ENCODE measurements at regions not wholly inside any gene's neighbourhood (a gene's known extent, or its start where the extent isn't known, plus 50 kb on each side); places are given as distances from the start of the nearest gene placed in this dataset.

DNA sequence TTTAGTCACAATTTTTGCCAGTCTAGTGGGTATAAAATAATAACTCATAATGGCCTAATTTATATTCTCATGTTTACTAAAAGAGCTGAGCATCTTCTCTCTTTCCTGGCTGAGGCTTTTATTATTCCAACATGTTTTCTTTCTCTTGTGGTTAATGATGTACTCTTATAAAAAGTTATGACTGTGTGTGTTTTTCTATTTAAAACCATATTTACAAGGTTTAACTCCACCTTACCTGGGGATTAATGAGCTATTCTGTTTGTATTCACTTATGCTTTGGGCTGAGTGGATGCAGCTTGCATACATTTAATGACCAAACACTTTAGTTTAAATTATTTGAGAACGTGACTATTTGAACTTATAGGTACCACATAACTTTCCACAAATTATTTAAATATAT lies 1365.7 kb upstream of the SLC10A2 start:
- no peak for DNase-seq (ENCODE audit: low spot score)

DNA sequence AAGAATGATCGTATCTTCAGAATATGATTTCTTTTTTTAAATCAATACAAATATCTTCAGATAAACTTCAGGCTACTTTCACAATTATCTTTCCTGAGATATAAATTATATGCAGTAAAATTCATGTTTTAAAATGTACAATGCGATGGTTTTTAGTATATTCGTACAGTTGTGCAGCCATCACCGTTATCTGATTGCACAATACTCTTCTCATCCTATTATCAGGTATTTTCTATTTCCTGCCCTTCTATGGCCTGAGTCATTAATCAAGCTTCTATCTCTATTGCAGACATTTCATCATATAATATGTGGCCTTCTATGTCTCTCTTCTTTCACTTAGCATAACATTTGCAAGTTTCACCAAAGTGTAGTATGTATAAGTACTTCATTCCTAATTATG lies 1360.2 kb upstream of the SLC10A2 start:
- no peak for DNase-seq (ENCODE audit: low spot score)

DNA sequence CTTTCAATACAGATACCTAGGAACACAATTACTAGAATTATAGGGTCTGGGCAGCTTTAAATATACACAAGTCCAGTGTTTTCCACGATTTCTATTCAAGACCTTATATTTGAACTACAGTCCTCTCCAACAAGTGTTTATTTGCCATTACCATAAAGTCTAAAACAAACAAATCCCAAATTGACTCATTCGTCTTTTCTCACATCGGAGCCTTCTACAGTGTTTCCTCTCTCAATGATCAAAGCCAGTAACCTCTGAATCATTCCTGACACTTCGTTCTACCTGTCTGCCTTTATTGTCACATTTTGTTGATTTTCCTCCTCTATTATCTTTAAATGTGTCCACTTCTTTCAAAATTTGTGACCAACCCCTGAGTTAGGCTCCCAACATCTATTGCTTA lies 1356.5 kb upstream of the SLC10A2 start:
- no peak for DNase-seq (ENCODE audit: low spot score)

DNA sequence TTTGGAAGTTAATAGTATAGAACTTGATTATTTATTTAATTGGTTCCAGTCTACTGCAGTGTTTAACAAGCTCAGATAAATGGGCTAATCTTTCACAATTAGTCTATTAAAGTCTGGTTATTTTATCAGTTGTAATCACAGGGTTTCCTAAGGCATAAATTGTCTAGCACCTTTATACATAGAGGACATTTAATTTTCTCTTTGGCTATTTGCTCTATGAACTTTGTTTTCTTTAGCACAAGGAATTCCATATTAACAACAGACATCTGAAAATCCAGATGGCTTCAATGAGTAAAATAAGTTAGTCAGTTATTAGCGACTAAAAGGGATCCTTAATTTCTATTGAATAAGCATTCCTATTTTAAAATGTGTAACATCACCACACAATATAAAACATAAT lies 1350.8 kb upstream of the SLC10A2 start:
- DNase-seq (ENCODE audit: low spot score) = no peak

DNA sequence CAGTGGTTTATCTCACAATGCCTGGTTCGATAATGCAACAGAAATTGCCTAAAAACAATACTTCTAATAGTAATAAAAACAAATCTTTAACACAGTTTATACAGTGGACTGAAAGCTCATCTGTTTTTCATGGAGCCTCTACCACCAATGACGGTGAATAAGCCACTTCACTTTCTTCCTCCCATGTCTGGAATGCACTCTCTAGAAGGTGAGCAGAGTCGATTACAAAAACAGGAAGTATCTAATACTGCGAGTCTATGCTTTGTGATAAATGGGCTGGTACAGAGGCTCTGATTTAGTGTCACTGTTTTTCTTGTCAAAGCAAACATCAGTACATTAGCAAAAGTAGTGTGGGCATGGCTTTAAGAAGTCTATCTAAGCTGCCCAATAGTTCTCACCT lies 1348.6 kb upstream of the SLC10A2 start:
- no peak for DNase-seq (ENCODE audit: low spot score)

DNA sequence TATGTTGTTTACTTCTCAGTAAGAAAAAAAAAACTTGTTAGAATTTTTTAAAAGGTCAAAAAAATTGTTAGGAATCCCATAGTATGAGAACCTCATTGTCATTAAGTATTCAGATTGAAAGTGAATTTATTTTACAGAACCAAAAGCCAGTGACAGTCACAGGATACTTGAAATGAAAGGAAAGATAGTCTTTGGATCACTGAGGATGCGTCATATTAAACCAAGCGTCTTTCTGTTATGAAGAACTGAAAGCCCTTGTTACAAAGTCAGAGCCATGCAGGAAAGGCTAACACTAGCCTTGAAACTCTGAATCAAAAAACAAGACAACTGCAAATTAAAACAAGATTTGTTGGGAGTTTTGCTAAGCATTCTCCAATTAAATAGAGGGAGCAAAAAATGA lies 1348.0 kb upstream of the SLC10A2 start:
- no peak for DNase-seq (ENCODE audit: low spot score)

DNA sequence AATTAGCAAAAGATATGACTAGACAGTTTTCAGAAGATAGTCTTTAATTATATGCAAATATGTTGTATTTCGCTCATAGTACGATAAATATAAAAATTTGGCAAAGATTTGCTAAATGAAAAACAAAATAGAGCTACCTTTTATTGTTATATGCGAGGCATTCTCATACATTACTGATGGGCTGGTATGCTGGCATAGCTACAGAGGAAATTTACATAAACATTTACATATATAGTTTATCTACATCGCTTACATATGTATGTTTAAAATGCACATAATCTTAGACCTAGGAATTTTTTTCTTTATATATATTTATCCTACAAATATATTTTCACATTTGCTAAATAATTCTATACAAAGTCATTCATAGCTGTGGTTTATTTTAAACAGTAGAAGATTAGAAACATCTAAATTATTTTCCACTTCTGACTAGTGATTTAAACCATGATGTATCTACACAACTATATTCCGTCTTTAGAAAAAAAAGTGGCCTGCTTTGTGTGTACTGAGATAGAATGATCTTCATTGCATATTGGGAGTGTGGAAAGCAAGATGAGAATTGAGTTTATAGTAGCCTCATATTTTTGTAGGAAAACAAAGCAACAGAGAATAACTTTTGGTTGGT lies 1345.0 kb upstream of the SLC10A2 start:
- DNase-seq (ENCODE audit: low spot score) = no peak

DNA sequence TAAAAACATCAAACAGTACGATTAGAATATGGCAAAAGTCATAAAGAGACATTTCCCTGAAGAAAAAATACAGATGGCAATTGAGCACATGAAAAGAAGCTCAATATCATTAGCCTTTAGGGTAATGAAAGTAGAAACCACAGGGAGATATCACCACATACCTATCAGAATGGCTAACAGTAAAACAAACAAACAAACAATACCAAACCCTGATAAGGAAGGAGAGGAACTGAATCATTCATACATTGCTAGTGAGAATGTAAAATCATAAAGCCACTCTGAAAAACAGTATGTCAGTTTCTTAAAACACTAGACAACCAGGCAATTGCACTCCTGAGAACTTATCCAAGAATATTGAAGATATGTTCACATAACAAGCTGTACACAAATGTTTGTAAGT lies 1342.5 kb upstream of the SLC10A2 start:
- peak; percentile 12 for DNase-seq (ENCODE audit: low spot score)

DNA sequence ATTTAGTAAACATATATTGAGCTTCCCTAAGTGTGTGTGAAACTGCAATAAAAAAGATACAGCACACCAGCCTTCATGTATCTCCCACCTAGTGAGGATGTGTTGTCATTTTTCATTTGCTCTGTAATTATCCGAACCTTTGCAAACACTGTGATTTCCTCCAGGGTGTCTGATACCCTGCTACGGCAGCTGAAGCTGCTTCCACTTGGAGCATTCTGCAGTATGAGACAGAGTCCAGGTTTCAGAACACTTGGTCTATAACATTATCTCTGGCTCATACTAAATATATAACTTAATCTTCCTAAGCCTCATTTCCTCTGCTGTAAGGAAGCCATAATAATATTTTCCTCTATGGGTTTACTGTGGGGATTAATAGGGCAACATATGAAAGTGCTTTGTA lies 1338.1 kb upstream of the SLC10A2 start:
- no peak for DNase-seq (ENCODE audit: low spot score)

DNA sequence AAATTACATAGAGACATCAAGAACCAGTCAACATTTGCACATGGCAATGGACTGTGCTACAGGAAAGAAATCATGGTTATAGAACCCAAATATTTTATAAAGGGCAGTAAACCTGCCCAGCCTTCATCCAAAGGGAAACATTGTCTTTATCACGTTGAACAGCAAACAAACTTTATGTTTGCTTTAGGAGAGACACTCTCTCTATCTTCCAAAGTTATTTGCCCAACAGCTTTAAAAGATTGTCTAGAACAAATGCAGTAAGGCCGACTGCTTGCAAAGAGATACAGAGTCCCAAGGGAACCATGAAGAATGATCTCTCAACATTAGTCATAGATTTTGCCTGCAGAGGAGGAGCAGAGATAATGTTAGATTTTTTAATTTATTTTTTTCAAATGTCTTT lies 1323.5 kb upstream of the SLC10A2 start:
- DNase-seq (ENCODE audit: low spot score) = no peak

DNA sequence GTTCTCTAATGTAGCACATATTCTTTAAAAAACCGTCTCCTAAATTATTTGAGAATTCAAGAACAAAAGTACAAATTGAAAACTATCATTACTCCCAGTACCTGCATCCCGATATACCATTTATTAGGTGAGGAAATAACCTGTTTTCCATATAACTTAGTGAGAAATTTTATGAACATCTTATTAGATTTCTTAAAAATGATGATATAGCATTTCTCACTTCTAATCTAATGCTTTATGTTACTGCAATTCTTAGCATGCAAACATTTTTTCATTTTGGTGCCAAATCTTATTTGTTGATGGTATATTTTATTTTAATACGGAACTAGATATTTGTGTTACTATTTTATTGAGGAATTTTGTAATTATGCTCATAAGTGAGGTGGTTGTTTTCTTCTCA lies 1321.3 kb upstream of the SLC10A2 start:
- no peak for DNase-seq (ENCODE audit: low spot score)

DNA sequence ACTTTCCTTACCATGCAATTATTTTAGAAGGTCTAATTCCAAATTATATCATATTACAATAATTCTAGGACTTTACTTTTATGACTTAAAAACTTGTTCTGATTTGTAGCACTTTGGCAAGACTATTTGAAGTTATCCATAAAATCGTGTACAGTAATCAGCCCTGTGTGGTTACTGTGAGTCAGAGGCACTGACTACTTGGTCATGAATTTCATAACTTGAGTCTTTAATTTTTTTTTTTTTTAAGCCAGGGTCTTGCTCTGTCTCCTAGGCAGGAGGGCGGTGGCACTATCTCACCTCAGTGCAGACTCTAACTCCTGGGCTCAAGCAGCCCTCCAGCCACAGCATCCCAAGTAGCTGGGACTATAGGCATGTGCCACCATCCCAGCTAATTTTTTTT lies 1319.2 kb upstream of the SLC10A2 start:
- DNase-seq (ENCODE audit: low spot score) = no peak

DNA sequence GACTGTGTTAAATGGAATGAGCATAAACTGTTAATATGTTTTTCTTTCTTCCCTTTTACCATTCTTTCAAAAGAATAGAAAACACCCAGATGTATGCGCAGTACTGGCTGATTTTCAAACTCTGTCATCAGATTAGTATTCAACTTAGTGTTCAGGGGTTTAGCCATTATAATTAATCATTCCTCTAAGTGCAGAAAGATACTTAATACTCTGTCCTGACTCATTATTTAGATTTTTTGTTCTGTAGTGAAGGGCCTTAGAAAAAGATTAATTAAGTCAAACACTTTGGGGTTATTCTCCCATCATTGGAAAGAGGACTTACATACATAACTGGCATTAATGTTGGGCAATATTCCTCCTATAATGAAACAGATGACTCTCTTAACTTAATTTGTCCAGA lies 1316.7 kb upstream of the SLC10A2 start:
- DNase-seq (ENCODE audit: low spot score) = no peak

DNA sequence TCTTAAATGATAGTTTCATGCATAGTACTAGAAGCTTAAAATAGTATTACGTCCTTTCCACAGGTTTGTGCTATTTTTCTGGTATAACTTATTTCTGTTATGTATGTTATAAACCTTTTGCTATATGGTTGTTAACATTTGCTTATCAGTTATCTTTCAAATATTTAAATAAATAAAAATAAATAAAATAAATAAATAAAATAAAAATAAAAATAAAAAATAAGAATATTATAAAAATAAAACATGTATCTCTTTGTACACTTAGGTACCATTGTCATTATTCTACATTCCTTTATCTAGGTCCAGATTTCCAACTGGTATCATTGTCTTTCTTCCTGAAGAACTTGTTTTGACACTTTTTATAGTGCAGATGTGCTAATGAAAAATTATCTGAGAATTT lies 1310.4 kb upstream of the SLC10A2 start:
- DNase-seq (ENCODE audit: low spot score) = no peak

DNA sequence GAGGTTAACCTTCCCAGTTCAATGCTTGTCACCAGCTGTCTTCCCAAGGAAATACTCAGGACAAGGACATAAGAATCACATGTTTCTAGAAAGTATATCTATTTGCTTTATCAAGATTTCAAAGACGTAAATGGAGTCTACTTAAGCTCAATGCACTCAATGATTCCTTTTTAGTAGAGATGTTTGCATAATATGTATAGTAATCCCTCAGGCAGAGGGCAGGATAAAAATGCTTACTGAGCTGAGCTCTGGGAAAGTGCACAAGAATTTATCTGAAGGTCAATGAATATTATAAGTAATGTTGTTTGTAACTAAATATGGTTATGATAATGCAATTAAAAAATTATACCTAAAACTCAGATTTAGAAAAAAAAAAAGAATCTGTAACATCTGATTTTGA lies 1309.4 kb upstream of the SLC10A2 start:
- no peak for DNase-seq (ENCODE audit: low spot score)

DNA sequence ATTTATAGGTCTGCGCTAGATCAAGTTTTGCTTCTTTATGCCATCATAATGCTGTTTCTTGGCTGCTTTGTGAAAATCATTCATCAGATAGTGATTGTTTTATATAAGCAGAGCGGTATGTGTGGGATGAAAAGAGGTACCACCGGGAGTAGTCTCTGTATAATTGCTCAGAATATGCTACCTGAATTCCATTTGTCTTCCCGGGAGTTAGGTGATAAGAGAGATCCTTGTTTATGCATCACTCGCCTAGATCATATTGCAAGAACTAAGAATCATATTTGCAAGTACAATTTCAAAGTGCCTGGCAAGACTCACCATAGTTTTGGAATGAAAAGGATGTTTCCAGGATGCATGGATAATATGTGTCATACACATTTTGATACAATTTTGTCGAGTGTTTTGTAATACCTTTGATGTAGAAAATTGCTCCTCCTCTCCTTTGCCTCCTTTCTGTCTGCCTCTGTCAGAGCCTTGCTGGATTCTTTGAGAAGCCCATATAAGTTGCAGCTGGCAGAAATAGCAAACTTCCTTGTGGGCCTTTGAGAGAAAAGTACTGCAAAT lies 1306.0 kb upstream of the SLC10A2 start:
- DNase-seq (ENCODE audit: low spot score) = no peak

DNA sequence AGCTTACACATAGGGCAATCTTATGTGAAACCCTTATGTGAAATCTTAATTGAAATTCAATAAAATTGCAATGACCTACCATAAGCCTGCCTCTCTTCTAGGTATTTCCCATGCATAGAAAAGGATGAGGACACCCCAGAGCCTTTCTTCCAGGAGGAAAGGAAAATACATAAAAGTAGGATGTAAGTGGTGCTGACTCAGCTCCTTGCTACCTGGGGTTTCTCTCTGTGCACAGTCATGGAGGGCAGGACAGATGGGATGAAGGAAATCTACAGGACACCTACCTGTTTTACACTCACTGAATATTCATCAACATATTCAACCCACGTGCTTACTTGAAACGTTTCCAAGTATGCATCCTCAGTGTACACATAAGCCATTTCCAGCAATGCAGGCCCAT lies 1299.2 kb upstream of the SLC10A2 start:
- no peak for DNase-seq (ENCODE audit: low spot score)

DNA sequence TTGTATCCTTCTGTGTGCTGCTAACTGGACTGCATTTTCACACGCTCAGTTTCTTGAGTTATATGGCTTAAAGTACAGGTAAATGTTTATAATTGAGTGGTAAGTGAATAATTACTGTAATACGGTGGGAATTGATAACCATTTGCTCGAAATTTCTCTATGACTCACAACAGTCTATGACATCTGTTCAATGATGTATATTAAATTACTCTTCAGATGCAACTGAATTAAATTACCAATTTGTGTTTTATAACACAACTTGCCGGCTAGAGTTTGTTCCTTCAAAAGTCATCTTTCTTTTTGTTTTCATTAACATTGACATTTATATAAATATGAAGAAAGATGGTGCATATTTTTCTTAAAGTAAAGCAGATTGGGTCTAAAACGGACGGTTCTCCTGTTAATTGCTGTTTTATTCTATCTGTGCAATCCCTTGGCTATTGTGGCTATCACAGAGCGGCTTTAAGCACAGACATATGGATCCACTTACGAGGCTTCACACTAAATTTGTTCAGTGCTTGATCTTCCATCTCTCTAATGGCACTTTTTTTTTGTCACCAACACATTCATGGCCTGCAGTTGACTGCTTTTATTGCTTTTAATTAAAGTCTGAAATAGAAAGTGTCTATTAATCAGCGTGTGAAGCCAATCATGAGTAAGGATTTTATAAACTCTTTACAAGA lies 1291.6 kb upstream of the SLC10A2 start:
- no peak for DNase-seq (ENCODE audit: low spot score)

DNA sequence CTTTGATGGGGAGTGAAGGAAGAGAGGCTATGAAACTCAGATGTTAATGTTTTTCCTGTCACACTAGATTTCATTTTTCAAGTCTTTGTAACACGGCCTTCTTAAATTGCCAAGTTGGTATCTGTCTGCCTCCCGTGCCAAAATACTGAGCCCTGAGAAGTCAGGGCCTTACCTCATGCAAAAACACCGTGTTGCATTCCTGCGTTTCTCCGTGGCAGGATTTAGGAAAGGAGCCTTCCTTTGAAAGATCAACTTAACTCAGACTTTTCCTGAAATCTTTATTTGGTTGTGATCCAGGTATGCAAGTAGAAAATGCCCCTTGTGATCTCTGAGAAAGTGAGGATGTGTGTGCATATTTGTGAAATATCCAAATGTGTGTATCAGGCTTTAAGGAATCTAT lies 1291.0 kb upstream of the SLC10A2 start:
- no peak for DNase-seq (ENCODE audit: low spot score)

DNA sequence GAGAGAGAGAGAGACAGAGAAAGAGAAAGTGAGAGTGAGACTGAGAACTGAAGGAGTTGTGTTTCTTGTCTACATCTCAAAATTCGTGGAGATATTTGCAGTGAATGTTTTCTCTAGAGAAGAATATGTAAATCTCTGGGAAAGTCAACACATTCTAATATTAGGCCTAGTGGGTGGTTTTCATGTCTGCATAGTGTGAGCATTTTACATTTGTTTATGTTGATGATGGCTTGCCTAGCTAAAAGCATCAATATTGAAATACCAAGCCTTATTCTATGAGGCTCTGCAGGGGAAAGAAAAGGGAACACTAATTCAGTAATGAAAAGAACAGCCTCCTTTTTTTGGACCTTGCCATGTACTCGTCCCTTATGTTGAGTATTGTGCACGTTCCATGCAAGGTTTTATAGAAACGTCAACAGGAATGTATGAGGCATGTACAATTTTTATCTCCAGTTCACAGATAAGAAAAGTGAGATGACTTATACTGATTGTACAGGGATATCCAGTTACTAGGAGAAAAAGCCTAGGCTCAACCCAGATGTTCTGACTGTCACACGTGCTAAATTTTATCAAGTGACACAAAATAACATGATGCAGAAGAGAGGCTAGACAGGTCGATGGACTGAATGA lies 1288.9 kb upstream of the SLC10A2 start:
- no peak for DNase-seq (ENCODE audit: low spot score)

DNA sequence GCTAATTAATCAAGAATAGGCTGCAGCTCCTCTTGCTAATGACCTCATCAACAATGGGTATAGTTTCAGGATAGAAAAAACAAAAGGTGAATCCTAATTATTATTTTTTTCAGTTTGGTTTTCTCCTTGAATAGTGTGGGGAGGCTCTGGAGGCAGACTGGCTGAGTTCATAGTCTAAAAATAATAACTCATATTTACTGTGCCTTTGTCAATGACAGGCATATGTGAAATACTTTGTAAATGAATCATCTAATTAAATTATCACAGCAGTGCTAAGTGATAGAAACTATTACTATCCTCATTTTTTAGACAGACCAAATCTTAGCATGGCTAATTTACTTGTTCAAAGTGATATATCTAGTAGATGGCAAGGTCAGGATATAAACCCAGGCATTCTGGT lies 1261.0 kb upstream of the SLC10A2 start:
- no peak for DNase-seq (ENCODE audit: low spot score)

DNA sequence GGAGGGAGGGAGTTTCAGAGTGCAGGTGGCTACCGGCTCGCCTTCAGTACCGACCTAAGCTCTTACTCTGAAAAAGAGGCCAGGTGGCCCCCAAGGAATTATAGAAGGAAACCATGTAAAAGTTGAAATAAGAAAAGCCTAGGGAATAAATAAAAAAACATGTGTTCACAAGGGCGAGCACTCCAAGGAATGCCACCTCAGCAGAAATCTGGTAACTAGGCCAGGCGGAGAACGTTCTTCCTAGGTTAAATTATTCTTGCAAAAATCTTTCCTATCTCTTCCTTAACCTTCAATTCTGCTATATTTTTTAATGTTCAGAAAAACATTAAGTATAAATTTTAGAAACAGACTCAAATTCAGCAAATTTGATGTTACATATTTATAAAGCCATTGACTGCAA lies 1260.3 kb upstream of the SLC10A2 start:
- no peak for DNase-seq (ENCODE audit: low spot score)

DNA sequence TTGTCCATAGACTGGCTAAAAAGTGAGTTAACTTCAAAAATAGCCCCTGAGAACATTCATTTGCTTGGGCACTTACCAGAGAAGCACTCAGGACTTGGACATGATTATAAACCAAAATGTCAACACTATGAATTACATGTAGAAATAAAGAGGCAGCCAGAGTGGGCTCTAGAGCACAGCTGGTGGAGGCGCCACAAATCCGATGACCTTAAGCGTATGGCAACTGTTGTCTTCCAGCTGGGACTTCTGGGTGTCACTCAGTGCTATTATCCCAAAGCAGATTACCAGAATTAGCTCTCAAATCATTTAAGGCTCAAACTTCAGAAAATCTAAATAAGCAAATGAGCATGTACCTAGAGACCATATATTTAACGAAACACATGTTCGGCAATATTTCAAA lies 1255.5 kb upstream of the SLC10A2 start:
- DNase-seq (ENCODE audit: low spot score) = no peak

DNA sequence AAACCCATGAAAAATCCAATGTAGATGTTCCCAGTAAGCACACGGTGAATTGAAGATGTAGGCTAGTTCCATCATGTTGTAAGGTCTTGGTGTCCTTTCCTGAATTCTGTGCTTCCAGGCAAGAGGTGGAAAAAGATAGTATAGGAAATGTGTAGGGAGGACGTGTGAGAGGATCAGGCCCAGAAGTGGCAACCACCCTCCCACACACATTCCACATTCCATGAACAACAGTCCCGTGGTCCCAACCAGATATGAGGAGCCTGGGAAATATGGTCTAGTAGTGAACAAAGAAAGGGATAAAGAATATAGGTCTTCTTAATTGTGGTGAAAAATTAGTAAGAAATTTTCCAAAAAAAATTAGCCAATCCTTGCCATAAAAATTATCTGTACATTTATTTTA lies 1254.2 kb upstream of the SLC10A2 start:
- DNase-seq (ENCODE audit: low spot score) = no peak

Measured in SW480 (cell line).